ENCODE measurements at regions not wholly inside any gene's neighbourhood (a gene's known extent, or its start where the extent isn't known, plus 50 kb on each side); places are given as distances from the start of the nearest gene placed in this dataset.

DNA sequence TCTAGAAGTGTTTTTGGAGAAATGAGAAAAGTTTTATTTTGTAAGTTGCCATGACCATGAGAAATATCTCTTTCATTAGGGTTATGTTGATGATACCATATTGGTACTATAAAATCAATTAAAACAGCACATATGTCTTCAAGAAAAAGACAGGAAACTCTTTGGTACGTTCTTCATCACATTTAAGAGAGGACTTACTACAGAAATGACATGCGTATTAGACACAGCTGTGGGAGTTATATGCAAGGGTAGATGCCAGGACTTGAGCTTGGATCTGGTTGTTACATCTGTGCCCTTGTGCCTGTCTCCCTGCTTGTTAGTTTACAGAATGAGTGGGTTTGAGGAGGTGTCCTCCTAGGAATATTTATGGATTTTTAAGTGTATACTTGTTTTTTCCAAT is 103.4 kb upstream of the P2RY1 start:
- H3K27ac ChIP-seq: no peak overlapping the region
- TF ChIP-seq, protein P1, sequence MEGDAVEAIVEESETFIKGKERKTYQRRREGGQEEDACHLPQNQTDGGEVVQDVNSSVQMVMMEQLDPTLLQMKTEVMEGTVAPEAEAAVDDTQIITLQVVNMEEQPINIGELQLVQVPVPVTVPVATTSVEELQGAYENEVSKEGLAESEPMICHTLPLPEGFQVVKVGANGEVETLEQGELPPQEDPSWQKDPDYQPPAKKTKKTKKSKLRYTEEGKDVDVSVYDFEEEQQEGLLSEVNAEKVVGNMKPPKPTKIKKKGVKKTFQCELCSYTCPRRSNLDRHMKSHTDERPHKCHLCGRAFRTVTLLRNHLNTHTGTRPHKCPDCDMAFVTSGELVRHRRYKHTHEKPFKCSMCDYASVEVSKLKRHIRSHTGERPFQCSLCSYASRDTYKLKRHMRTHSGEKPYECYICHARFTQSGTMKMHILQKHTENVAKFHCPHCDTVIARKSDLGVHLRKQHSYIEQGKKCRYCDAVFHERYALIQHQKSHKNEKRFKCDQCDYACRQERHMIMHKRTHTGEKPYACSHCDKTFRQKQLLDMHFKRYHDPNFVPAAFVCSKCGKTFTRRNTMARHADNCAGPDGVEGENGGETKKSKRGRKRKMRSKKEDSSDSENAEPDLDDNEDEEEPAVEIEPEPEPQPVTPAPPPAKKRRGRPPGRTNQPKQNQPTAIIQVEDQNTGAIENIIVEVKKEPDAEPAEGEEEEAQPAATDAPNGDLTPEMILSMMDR (IDR thresholded peaks at IDR 0.05): no peak
- no peak overlapping the region for H3K4me2 ChIP-seq (ENCODE audit: low read length)
- no peaks in the 10 kb centered on the region for H3K27me3 ChIP-seq (ENCODE audit: control insufficient read depth, insufficient read depth, low read length)
- H3K9me3 ChIP-seq (ENCODE audit: control insufficient read depth, low read length): no peaks in the 10 kb centered on the region
- no peak overlapping the region for H3K4me3 ChIP-seq (ENCODE audit: low read depth, low read length)
- H2AFZ ChIP-seq: no peak overlapping the region
- no peaks in the 10 kb centered on the region for H3K36me3 ChIP-seq (ENCODE audit: control insufficient read depth, insufficient read depth, low read length)
- no peaks in the 10 kb centered on the region for H3K4me1 ChIP-seq
- no peak overlapping the region for H3K9ac ChIP-seq
- H3K79me2 ChIP-seq: no peaks in the 10 kb centered on the region

DNA sequence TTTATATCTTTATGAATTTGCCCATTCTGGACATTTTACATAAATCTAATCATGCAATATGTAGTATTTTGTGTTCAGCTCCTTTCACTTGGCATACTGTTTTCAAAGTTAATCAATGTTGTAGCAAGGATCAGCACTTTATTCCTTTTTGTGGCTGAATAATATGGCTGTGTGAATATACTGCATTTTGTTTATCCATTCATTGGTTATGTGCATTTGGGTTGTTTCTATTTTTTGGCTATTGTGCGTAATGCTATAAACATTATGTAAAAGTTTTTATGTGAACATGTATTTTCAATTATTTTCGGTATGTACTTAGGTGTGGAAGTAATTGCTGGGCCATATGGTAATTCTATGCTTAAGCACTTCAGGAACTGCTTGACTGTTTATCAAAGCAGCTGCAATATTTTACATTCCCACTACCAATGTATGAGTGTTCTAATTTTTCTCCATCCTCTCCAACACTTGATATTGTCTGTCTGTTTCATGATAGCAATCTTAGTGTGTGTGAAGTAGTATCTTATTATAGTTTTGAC is 101.3 kb upstream of the P2RY1 start:
- H3K36me3 ChIP-seq (ENCODE audit: control insufficient read depth, insufficient read depth, low read length): no peaks in the 10 kb centered on the region
- no peak overlapping the region for H3K4me2 ChIP-seq (ENCODE audit: low read length)
- H3K27ac ChIP-seq: no peak overlapping the region
- H3K79me2 ChIP-seq: no peaks in the 10 kb centered on the region
- no peaks in the 10 kb centered on the region for H3K9me3 ChIP-seq (ENCODE audit: control insufficient read depth, low read length)
- no peak overlapping the region for H3K9ac ChIP-seq
- TF ChIP-seq, protein P1 (IDR thresholded peaks at IDR 0.05): no peak
- no peaks in the 10 kb centered on the region for H3K4me1 ChIP-seq
- H3K4me3 ChIP-seq (ENCODE audit: low read depth, low read length): no peak overlapping the region
- no peak overlapping the region for H2AFZ ChIP-seq
- H3K27me3 ChIP-seq (ENCODE audit: control insufficient read depth, insufficient read depth, low read length): no peaks in the 10 kb centered on the region

DNA sequence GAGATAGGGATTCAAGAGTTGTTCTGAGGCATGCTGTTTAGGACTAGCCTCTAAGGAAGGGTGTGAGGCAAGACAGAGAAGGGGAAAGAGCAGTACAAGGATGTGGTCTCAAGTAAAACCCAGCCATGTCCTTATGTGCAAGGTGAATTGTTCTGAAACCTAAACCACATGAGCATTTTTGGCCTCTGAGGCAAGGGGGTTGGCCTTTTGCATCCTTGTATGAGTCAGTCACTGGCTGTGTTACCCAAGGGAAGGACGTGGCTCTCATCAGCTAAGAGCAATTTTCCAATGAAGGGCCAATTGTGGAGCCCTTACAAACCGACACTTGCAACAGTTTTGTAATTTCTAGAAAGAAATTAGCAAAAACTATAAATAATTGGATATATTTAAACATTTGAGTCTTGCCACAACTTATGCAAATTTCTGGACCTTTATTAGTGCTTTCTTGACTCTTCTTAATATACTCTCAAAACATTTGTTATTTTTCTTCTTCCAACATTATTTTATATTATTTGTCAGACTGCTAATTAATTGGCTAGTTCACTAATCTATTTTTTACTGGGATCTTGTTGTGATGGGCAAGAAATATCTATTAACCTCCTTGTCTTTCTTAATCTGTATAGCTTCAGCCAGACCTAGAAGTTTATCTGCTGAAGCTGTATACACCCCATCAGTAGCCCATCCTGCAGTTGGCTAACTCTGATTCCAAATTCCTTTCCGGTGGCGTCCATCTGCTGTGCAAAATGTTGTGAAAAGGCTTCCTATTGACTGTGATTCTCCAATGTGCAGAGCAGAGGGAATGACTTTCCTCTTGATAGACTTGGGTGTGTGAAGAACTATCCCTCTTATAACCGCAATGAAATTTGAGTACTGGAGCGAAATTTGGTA is 97.7 kb upstream of the P2RY1 start:
- H3K9ac ChIP-seq: no peak overlapping the region
- no peak overlapping the region for H3K27ac ChIP-seq
- H3K4me3 ChIP-seq (ENCODE audit: low read depth, low read length): no peak overlapping the region

DNA sequence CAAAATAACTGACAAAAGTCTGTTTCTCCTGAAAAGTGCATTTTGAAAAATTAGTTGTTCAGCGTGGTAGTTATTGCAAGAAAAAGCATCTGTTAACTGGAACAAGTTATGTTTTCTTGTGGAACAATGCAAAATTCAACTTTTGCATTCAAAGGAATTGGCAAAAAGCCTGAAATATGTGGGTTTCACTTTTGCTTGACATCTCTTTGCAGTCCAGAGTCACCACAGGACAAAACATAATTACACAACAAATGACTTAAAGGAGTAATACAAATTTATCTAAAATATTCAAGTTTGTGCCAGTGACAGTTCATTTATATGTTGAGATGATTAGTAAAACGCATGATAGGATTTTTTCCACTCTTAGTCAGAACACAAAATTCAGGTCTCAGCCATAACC is 96.3 kb upstream of the P2RY1 start:
- H3K27ac ChIP-seq: no peak overlapping the region
- no peaks in the 10 kb centered on the region for H3K27me3 ChIP-seq (ENCODE audit: control insufficient read depth, insufficient read depth, low read length)
- no peak overlapping the region for H3K9ac ChIP-seq
- no peak overlapping the region for H2AFZ ChIP-seq
- H3K4me1 ChIP-seq: no peaks in the 10 kb centered on the region
- H3K36me3 ChIP-seq (ENCODE audit: control insufficient read depth, insufficient read depth, low read length): no peaks in the 10 kb centered on the region
- no peaks in the 10 kb centered on the region for H3K9me3 ChIP-seq (ENCODE audit: control insufficient read depth, low read length)
- no peak overlapping the region for H3K4me2 ChIP-seq (ENCODE audit: low read length)
- H3K79me2 ChIP-seq: no peaks in the 10 kb centered on the region
- H3K4me3 ChIP-seq (ENCODE audit: low read depth, low read length): no peak overlapping the region
- TF ChIP-seq, protein P1 (IDR thresholded peaks at IDR 0.05): no peak

More for the DNA sequence above, 97.7 kb upstream of the P2RY1 start:
- no peaks in the 10 kb centered on the region for H3K36me3 ChIP-seq (ENCODE audit: control insufficient read depth, insufficient read depth, low read length)
- H3K9me3 ChIP-seq (ENCODE audit: control insufficient read depth, low read length): no peaks in the 10 kb centered on the region
- TF ChIP-seq, protein P1 (IDR thresholded peaks at IDR 0.05): no peak
- no peak overlapping the region for H2AFZ ChIP-seq
- H3K4me1 ChIP-seq: no peaks in the 10 kb centered on the region
- no peaks in the 10 kb centered on the region for H3K27me3 ChIP-seq (ENCODE audit: control insufficient read depth, insufficient read depth, low read length)
- H3K79me2 ChIP-seq: no peaks in the 10 kb centered on the region
- no peak overlapping the region for H3K4me2 ChIP-seq (ENCODE audit: low read length)

Measured in parathyroid adenoma (tissue), 2 donors.